ENCODE measurements at regions not wholly inside any gene's neighbourhood (a gene's known extent, or its start where the extent isn't known, plus 50 kb on each side); places are given as distances from the start of the nearest gene placed in this dataset.

GRCh38 chr16:87052506-87052905 is 264.7 kb downstream of the C16orf95 start:
- TF ChIP-seq EZH2phosphoT487 (IDR thresholded peaks at IDR 0.05; ENCODE audit: low read depth) (no peak), CTCF (IDR thresholded peaks at IDR 0.05; ENCODE audit: low read depth, low read length) (no peak)
